Osteocyte (in vitro differentiated cells): ENCODE measurements at regions not wholly inside any gene's neighbourhood (a gene's known extent, or its start where the extent isn't known, plus 50 kb on each side); places are given as distances from the start of the nearest gene placed in this dataset.
A peak's percentile ranks its signal among the peaks of the same experiment; 100 is the strongest.

ENCODE experiments used
- DNase-seq: peaks from one replicate; pipeline ENCODE4 v3.0.0; 2021; ENCODE audit warnings: mixed read lengths; ENCODE audit not compliant: unreplicated experiment; ENCODE audit errors: extremely low spot score
- H3K27ac Mint-ChIP-seq: one replicate; pipeline ENCODE4 v1.8.0; 2021; ENCODE audit warnings: mild to moderate bottlenecking, mixed read lengths; ENCODE audit not compliant: unreplicated experiment
- H3K27me3 Mint-ChIP-seq: one replicate; pipeline ENCODE4 v1.8.0; 2021; ENCODE audit warnings: mixed read lengths; ENCODE audit not compliant: unreplicated experiment
- H3K36me3 Mint-ChIP-seq: one replicate; pipeline ENCODE4 v1.8.0; 2021; ENCODE audit warnings: mixed read lengths; ENCODE audit not compliant: unreplicated experiment
- H3K4me1 Mint-ChIP-seq: one replicate; pipeline ENCODE4 v1.8.0; 2021; ENCODE audit warnings: mixed read lengths; ENCODE audit not compliant: unreplicated experiment
- H3K4me3 Mint-ChIP-seq: one replicate; pipeline ENCODE4 v1.8.0; 2021; ENCODE audit warnings: mild to moderate bottlenecking, moderate library complexity, mixed read lengths; ENCODE audit not compliant: unreplicated experiment
- H3K9me3 Mint-ChIP-seq: one replicate; pipeline ENCODE4 v1.8.0; 2021; ENCODE audit warnings: mixed read lengths; ENCODE audit not compliant: unreplicated experiment
- TF ChIP-seq, protein P1 (sequence below): fragments of 200-600 bp; sonication (generic); IDR thresholded peaks from 2 replicates; pipeline ENCODE4 v1.5.0; 2021; ENCODE audit warnings: antibody characterized with exemption, mild to moderate bottlenecking, moderate library complexity

DNA sequence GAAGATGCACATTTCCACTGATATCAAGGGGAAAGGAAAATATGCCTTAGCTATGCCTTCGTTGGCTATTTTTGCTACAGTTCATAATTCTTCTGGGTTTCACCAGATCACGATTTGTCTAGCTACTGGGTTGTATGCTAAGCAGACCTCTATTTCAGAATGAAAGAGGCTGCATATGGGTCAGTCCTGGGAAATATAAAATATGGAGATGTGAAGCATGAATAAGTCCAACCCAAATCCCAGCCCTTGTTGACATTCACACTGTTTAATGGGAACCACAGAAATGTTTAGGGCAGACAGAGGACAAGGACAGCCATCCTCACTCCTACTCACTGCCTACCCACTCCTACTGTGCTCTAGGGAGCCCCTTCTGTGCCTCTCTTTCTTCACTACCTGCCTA, 343.2 kb upstream of the CAMK1G start:
- TF ChIP-seq, protein P1, sequence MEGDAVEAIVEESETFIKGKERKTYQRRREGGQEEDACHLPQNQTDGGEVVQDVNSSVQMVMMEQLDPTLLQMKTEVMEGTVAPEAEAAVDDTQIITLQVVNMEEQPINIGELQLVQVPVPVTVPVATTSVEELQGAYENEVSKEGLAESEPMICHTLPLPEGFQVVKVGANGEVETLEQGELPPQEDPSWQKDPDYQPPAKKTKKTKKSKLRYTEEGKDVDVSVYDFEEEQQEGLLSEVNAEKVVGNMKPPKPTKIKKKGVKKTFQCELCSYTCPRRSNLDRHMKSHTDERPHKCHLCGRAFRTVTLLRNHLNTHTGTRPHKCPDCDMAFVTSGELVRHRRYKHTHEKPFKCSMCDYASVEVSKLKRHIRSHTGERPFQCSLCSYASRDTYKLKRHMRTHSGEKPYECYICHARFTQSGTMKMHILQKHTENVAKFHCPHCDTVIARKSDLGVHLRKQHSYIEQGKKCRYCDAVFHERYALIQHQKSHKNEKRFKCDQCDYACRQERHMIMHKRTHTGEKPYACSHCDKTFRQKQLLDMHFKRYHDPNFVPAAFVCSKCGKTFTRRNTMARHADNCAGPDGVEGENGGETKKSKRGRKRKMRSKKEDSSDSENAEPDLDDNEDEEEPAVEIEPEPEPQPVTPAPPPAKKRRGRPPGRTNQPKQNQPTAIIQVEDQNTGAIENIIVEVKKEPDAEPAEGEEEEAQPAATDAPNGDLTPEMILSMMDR, result no peak
- DNase-seq, result no peak
- H3K9me3 Mint-ChIP-seq, result no peaks in the 10 kb centered on the region
- no peaks in the 10 kb centered on the region for H3K4me1 Mint-ChIP-seq
- peaks cover 2% of the 10 kb centered on the region for H3K27me3 Mint-ChIP-seq
- no peak overlapping the region for H3K4me3 Mint-ChIP-seq
- no peaks in the 10 kb centered on the region for H3K36me3 Mint-ChIP-seq
- H3K27ac Mint-ChIP-seq, result no peak overlapping the region

- Mint-ChIP-seq H3K4me1 (no peaks in the 10 kb centered on the region), H3K9me3 (no peaks in the 10 kb centered on the region), H3K27me3 (peaks cover 2% of the 10 kb centered on the region), H3K4me3 (no peak overlapping the region), H3K36me3 (no peaks in the 10 kb centered on the region), H3K27ac (no peak overlapping the region)
- TF ChIP-seq, protein P1, result no peak
- DNase-seq, result no peak
These were observed 342.0 kb upstream of the CAMK1G start for GRCh38 chr1:209241487-209241886.

GRCh38 chr1:209248649-209249279, 334.8 kb upstream of the CAMK1G start:
- H3K36me3 Mint-ChIP-seq, result no peaks in the 10 kb centered on the region
- TF ChIP-seq, protein P1, result peak; percentile 88

DNA sequence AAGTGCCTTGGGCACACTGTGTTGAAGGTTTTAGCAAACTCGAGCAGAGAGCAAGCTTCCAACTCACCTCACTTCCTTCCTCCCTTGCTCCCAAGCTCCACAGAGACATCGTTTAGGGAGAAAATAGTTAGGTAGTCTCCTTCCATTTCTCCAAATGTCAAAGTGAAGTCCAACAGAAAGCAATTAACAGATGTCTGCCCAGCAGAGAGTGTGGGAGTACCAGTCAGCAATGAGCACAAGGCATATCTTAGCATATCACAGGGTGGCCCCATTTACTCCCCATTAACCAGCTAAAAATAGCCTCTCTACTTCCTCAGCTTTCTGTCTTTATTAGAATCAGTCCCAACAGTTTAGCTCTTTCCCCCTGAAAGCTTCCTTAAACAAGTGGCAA, 334.2 kb upstream of the CAMK1G start:
- Mint-ChIP-seq H3K4me1 (no peaks in the 10 kb centered on the region), H3K4me3 (no peak overlapping the region), H3K36me3 (no peaks in the 10 kb centered on the region), H3K27ac (no peak overlapping the region), H3K9me3 (no peaks in the 10 kb centered on the region), H3K27me3 (peaks cover 2% of the 10 kb centered on the region)
- TF ChIP-seq, protein P1, result no peak
- DNase-seq, result no peak

More at GRCh38 chr1:209248649-209249279, 334.8 kb upstream of the CAMK1G start:
- H3K4me1 Mint-ChIP-seq, result no peaks in the 10 kb centered on the region
- no peak for DNase-seq
- H3K27me3 Mint-ChIP-seq, result peaks cover 2% of the 10 kb centered on the region
- H3K27ac Mint-ChIP-seq, result no peak overlapping the region
- H3K4me3 Mint-ChIP-seq, result no peak overlapping the region
- H3K9me3 Mint-ChIP-seq, result no peaks in the 10 kb centered on the region

DNA sequence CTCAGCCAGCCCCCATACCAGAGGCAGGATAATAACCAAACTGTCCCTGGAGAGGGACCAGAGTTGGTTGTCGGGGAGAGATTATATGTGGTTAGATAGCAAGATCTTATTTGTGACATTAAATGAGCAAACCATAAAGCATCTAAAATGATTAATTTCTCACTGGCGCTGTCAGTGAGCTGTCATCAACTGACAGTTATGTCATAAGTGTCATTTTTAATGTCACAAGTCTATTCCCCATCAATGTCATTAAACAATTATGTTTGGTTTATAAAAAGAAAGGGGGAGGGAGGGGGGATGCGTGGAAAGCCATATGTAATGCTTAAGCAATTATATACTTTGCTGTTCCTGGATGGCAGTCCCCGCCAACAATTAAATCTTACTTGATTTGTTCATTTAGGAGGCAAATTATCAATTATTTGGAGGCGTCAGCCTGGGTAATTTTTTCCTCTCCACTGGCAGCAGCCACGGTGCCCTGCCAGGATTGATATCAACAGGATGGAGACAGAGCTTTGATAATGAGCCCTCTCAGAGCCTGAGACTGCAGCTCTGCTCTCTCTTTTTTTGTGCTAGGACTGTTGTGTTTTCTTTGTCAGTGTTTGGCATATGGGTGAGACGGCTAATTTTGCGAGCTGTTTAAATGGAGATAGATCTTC, 333.6 kb upstream of the CAMK1G start:
- TF ChIP-seq, protein P1, result no peak
- no peak for DNase-seq
- no peaks in the 10 kb centered on the region for H3K9me3 Mint-ChIP-seq
- no peaks in the 10 kb centered on the region for H3K4me1 Mint-ChIP-seq
- no peak overlapping the region for H3K27ac Mint-ChIP-seq
- peaks cover 2% of the 10 kb centered on the region for H3K27me3 Mint-ChIP-seq
- no peak overlapping the region for H3K4me3 Mint-ChIP-seq
- H3K36me3 Mint-ChIP-seq, result no peaks in the 10 kb centered on the region
